Esophagus squamous epithelium (tissue), 5 donors: ENCODE measurements at regions not wholly inside any gene's neighbourhood (a gene's known extent, or its start where the extent isn't known, plus 50 kb on each side); places are given as distances from the start of the nearest gene placed in this dataset.

Experiments used
- DNase-seq: peaks from one replicate; lab custom pipeline; 2025; lab: John Stamatoyannopoulos, UW
- H3K27ac ChIP-seq, 4 donors: fragments of 200-600 bp; sonication (generic); one replicate each; pipeline ENCODE4 v1.5.1; 2016 to 2019; ENCODE audit warnings: mild to moderate bottlenecking in 1 of 4
- H3K27me3 ChIP-seq, 4 donors: fragments of 200-600 bp; sonication (generic); 1 replicate in 3 of 4; 2 replicates in 1 of 4; pipeline versions ENCODE4 v1.5.1 to v1.6.0; 2017 to 2021; ENCODE audit warnings: antibody characterized with exemption in 1 of 4
- H3K36me3 ChIP-seq, 3 donors: fragments of 200-600 bp; sonication (generic); one replicate each; pipeline ENCODE4 v1.5.1; 2016 to 2019
- H3K4me1 ChIP-seq, 3 donors: fragments of 200-600 bp; sonication (generic); one replicate each; pipeline ENCODE4 v1.5.1; 2017 to 2019
- H3K4me3 ChIP-seq, 4 donors: fragments of 200-600 bp; sonication (generic); 1 replicate in 3 of 4; 2 replicates in 1 of 4; pipeline ENCODE4 v1.5.1; 2016 to 2019; ENCODE audit warnings: mild to moderate bottlenecking in 2 of 4, moderate library complexity in 1 of 4
- H3K9me3 ChIP-seq, 3 donors: fragments of 200-600 bp; sonication (generic); one replicate each; pipeline ENCODE4 v1.5.1; 2016 to 2019
- CTCF ChIP-seq, 6 experiments: fragments of 450-650 bp in 4 of 6; fragments of 200-600 bp in 2 of 6; sonication (generic) in 2 of 6; IDR thresholded peaks; one replicate each; pipeline ENCODE4 v1.5.1; 2016 to 2019; ENCODE audit warnings: antibody characterized with exemption in 6 of 6, mild to moderate bottlenecking in 4 of 6, moderate library complexity in 4 of 6
- POLR2A ChIP-seq, 4 donors: fragments of 450-650 bp; IDR thresholded peaks; one replicate each; pipeline ENCODE4 v1.6.1; 2017; ENCODE audit warnings: antibody characterized with exemption in 4 of 4, mild to moderate bottlenecking in 4 of 4, moderate library complexity in 3 of 4
- WGBS, 2 donors: methylation state at CpG; one replicate each; pipeline ENCODE4 v1.1.5; 2018; 5-methylcytosine and 5-hydroxymethylcytosine counted together
- intact Hi-C: fragments of 100-400 bp; cut with DNase I; formaldehyde crosslinking; loops from one replicate; pipeline ENCODE4 v1.15.0; 2022
- donor health status: DM: yes; HTN: yes; CAD: no.

DNA sequence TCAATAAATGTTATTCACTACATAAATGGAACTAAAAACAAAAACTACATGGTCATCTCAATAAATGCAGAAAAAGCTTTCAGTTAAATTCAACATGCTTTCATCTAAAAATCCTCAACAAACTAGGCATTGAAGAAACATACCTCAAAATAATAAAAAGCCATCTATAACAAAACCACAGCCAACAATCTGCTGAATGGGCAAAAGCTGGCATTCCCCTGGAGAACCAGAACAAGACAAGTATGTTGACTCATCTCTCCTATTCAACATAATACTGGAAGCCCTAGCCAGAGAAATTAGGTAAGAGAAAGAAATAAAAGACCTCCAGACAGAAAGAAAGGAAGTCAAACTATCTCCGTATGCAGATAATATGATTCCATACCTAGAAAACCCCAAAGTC, 759.9 kb downstream of the EPHA3 start:
- intact Hi-C loops, result no loop called here
- H3K4me1 ChIP-seq, result no peaks in the 10 kb centered on the region
- TF ChIP-seq CTCF (IDR thresholded peaks at IDR 0.05) (no peak), POLR2A (IDR thresholded peaks at IDR 0.05) (no peak)
- WGBS, 2 donors, result 61 to 93% methylated on average over 1 of the region's 1 CpG
- no peak overlapping the region for H3K4me3 ChIP-seq
- H3K27ac ChIP-seq, result no peak overlapping the region
- no peaks in the 10 kb centered on the region for H3K36me3 ChIP-seq
- H3K9me3 ChIP-seq, result no peaks in the 10 kb centered on the region
- DNase-seq, result no peak
- no peaks in the 10 kb centered on the region for H3K27me3 ChIP-seq

- Histone ChIP-seq H3K36me3 (no peaks in the 10 kb centered on the region), H3K27ac (no peak overlapping the region), H3K4me1 (no peaks in the 10 kb centered on the region), H3K9me3 (peaks cover 0 to 4% (median 0%) of the 10 kb centered on the region in 3 donors), H3K4me3 (no peak overlapping the region), H3K27me3 (no peaks in the 10 kb centered on the region)
- no peak for DNase-seq
- TF ChIP-seq CTCF (IDR thresholded peaks at IDR 0.05) (no peak), POLR2A (IDR thresholded peaks at IDR 0.05) (no peak)
- intact Hi-C loops, result no loop called here
- 76 to 93% methylated on average over 3 of the region's 3 CpGs for WGBS, 2 donors
Measured at GRCh38 chr3:89876116-89876515, 768.7 kb downstream of the EPHA3 start.

DNA sequence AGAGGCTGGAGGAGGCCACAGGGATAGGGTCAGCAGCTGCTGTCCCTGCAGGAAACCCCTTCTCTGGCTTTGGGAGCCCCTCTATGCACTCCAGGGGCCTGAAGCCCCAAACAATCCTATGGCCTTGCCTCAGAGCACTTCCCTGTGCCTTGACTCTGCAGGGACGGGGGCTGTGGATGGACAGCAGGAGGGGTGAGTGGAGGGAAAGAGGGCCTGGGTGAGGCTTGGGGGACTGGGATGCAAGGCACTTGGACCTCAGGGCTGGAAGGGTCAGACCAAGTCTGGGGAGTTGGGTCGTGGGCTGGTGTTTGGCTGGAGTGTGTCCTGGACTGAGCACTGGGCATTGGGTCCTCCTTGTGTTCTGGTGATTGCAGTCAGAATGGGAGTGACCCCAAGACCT, 769.8 kb downstream of the EPHA3 start:
- DNase-seq, result no peak
- 44% methylated on average over 1 of the region's 2 CpGs; no CpG with 5 or more reads in 1 of the 2 donors for WGBS, 2 donors
- TF ChIP-seq POLR2A (IDR thresholded peaks at IDR 0.05), result no peak
- no peak for TF ChIP-seq CTCF (IDR thresholded peaks at IDR 0.05)
- Histone ChIP-seq H3K27me3 (no peaks in the 10 kb centered on the region), H3K36me3 (no peaks in the 10 kb centered on the region), H3K9me3 (peaks cover 0 to 4% (median 0%) of the 10 kb centered on the region in 3 donors), H3K4me1 (no peaks in the 10 kb centered on the region), H3K4me3 (no peak overlapping the region), H3K27ac (no peak overlapping the region)
- intact Hi-C loops, result no loop called here

DNA sequence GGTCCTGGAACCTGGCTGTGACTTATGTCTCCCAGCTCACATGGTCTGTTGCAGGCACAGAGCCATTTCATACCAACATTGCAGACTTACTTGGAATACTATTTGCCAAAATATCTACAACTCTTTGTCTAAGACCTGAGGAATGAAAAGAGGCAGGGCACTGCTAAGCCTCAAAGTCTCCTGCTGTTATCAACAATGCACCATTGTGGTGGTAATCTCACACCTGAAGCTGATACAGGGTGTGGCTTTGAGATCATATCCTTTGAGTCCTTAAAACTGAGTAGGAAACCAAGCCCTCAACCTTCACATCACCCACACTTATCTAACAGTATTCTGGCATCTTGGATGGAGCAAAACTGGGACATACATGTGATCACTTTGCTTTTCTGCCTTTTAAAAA, 782.0 kb downstream of the EPHA3 start:
- Histone ChIP-seq H3K4me1 (no peaks in the 10 kb centered on the region), H3K36me3 (no peaks in the 10 kb centered on the region), H3K9me3 (peaks cover 0 to 13% (median 7%) of the 10 kb centered on the region in 3 donors), H3K4me3 (no peak overlapping the region), H3K27ac (no peak overlapping the region), H3K27me3 (no peaks in the 10 kb centered on the region)
- intact Hi-C loops, result no loop called here
- no peak for TF ChIP-seq POLR2A (IDR thresholded peaks at IDR 0.05)
- no peak for DNase-seq

- Histone ChIP-seq H3K4me3 (no peak overlapping the region), H3K9me3 (peaks cover 0 to 6% (median 0%) of the 10 kb centered on the region in 3 donors), H3K4me1 (no peaks in the 10 kb centered on the region), H3K27ac (no peak overlapping the region), H3K36me3 (no peaks in the 10 kb centered on the region), H3K27me3 (no peaks in the 10 kb centered on the region)
- TF ChIP-seq CTCF (IDR thresholded peaks at IDR 0.05), result no peak
- TF ChIP-seq POLR2A (IDR thresholded peaks at IDR 0.05), result no peak
- no peak for DNase-seq
- intact Hi-C loops, result no loop called here
Measured at GRCh38 chr3:89908711-89909213, 801.3 kb downstream of the EPHA3 start.

DNA sequence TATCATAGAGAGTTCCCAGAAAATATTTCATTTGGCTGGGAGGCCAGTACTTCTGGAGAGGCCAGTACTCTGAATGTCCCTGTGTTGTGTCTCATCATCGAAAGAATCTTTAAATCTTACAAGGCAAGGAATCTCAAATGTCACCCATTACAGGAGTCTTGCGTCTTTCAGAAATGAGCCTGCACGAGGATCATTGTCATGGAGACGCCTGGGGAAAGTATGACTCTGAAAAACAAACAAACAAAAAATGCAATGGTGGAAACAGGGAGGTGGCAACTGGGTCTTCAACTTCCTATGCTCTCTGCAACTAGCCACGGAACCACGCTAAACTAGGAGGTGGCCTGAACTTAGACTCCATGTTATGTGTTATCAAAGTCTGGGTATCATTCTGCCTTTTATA, 804.6 kb downstream of the EPHA3 start:
- TF ChIP-seq CTCF (IDR thresholded peaks at IDR 0.05), result no peak
- no peak for TF ChIP-seq POLR2A (IDR thresholded peaks at IDR 0.05)
- DNase-seq, result no peak
- no peaks in the 10 kb centered on the region for H3K9me3 ChIP-seq
- H3K4me3 ChIP-seq, result no peak overlapping the region
- no peak overlapping the region for H3K27ac ChIP-seq
- WGBS, 2 donors, result 70 to 87% methylated on average over 6 of the region's 6 CpGs
- intact Hi-C loops, result no loop called here
- H3K36me3 ChIP-seq, result no peaks in the 10 kb centered on the region
- no peaks in the 10 kb centered on the region for H3K27me3 ChIP-seq
- H3K4me1 ChIP-seq, result no peaks in the 10 kb centered on the region
